GM21447 (cell line): ENCODE measurements at regions not wholly inside any gene's neighbourhood (a gene's known extent, or its start where the extent isn't known, plus 50 kb on each side); places are given as distances from the start of the nearest gene placed in this dataset.
"Not testable (repeated sequence)": the region's sequence is repeated elsewhere in the genome, so short reads cannot be mapped to it uniquely, and the experiment has no call there.

Source experiments
- ATAC-seq: cut with Tn5 transposase; IDR thresholded peaks from one replicate; pipeline ENCODE4 v1.9.1; 2021; ENCODE audit not compliant: unreplicated experiment

- not testable (repeated sequence) for ATAC-seq
Observed at GRCh38 chr21:10426812-10427211, 94.6 kb upstream of the TPTE start.

DNA sequence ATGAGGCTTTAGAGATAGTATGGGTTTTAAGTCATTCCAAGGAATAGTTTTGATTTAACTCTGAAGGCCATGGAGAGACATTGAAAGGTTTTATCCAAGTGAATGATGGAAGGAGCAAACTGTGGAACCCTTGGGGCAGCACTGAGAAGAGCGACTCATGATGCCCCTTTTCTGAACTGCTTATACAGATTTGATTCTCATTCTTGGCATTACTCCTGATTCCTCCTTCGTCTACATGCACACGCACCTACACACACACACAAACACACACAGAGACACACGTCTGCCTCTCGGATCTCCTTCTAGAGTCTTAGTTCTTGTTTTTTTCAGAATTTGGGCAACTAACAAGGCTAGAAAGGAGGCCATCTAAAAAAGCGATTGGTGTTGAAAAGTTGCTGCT lies 94.1 kb upstream of the TPTE start:
- not testable (repeated sequence) for ATAC-seq

DNA sequence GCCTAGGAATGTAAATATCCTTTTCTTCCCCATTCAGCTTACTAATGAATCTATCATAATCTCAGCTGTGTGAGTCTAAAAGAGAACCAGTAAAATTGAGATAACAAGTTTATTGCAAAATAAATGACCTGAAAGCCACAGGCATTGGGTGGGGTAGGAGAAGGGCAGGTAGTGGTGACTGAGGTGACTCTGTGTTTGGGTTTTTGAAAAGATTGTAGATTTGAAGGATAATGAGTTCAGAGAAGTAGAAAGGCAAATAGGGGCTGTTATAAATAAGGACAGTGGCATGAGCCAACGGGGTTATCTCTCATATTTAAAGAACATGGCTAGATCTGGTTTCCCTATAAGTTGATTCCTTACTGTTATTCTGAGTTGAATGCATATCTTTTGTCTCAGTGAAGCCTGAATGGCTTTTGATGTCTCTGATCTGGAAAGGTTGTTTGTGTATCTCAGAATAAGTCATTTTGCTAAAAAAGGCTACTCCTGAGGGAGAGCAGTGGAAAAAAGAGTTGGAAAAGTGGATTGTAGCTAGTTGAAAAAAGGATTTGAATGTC lies 92.3 kb upstream of the TPTE start:
- ATAC-seq, result not testable (repeated sequence)

GRCh38 chr21:10430005-10430404 lies 91.4 kb upstream of the TPTE start:
- no peak for ATAC-seq

GRCh38 chr21:10431995-10432394 lies 89.4 kb upstream of the TPTE start:
- ATAC-seq, result not testable (repeated sequence)

- ATAC-seq, result not testable (repeated sequence)
Observed at GRCh38 chr21:10432456-10432855, 88.9 kb upstream of the TPTE start.

DNA sequence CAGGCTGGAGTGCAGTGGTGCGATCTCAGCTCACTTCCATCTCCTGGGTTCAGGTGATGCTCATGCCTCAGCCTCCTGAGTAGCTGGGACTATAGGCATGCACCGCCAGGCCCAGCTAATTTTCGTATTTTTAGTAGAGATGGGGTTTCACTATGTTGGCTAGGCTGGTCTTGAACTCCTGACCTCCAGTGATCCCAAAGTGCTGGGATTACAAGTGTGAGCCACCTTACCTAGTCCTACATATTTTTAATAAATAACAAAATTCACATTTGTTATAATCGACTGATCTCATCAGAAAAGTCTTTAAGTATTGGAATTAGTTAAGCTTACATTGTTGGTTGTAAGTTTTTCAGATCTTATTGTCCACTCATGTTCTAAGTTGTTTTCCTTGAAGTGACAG lies 83.4 kb upstream of the TPTE start:
- ATAC-seq, result not testable (repeated sequence)

GRCh38 chr21:10440639-10441038 lies 80.7 kb upstream of the TPTE start:
- ATAC-seq, result not testable (repeated sequence)

GRCh38 chr21:10442018-10442417 lies 79.4 kb upstream of the TPTE start:
- not testable (repeated sequence) for ATAC-seq

DNA sequence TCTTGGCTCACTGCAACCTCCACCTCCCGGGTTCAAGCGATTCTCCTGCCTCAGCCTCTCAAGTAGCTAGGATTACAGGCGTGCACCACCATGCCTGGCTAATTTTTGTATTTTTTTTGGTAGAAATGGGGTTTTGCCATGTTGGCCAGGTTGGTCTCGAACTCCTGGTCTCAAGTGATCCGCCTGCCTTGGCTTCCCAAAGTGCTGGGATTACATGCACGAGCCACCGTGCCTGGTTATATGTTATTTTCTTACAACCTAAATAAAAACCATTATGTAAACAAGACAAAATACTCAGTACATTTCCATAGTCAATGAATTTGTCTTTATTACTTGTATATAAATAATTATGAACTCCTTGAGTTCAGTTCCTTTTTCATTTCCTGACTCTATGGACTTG lies 75.7 kb upstream of the TPTE start:
- ATAC-seq, result not testable (repeated sequence)

GRCh38 chr21:10449451-10449850 lies 71.9 kb upstream of the TPTE start:
- ATAC-seq, result not testable (repeated sequence)

DNA sequence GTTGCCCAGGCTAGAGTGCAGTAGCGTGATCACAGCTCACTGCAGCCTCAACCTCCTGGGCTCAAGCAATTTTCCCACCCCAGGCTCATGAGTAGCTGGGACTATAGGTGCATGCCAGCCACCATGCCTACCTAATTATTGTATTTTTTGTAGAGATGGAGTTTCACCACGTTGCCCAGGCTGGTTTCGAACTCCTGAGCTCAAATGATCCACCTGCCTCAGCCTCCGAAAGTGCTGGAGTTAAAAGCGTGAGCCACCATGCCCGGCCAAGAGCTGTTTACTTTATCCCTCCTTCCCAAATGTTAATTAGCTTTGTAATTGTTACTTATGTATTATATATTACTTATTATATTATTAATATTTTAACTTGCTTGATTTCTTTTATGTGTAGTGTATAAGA lies 70.1 kb upstream of the TPTE start:
- ATAC-seq, result not testable (repeated sequence)

GRCh38 chr21:10457765-10458164 lies 63.6 kb upstream of the TPTE start:
- not testable (repeated sequence) for ATAC-seq

GRCh38 chr21:10460957-10461356 lies 60.4 kb upstream of the TPTE start:
- not testable (repeated sequence) for ATAC-seq

DNA sequence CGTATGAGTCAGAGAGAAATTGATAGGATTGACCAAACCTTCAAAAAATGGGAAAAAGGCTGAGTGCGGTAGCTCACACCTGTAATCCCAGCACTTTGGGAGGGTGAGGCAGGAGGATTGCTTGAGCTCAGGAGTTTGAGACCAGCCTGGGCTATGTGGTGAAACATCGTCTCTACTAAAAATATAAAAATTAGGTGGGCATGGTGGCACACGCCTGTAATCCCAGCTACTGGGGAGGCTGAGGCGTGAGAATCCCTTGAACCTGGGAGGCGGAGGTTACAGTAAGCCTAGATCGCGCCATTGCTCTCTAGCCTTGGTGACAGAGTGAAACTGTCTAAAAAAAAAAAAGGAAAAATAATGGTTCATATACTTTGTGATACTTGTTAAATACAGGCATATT lies 59.9 kb upstream of the TPTE start:
- not testable (repeated sequence) for ATAC-seq

GRCh38 chr21:10463156-10463555 lies 58.2 kb upstream of the TPTE start:
- ATAC-seq, result no peak

DNA sequence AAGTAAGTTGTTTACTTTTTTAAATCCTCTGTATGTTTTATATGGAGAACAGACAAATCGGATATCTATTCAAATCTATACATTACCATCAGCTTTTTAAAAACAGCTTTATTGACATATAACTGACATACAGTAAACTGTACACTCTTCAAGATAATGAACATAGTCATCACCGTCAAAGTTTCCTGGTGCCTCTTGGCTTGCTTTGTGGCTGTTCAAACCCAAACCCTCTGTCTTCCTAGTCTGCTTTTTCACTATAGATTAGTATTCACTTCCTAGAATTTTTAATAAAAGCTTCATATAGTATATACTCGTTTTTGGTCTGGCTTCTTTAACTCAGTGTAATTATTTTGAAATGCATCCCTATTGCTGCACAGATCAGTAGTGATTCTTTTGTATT lies 56.4 kb upstream of the TPTE start:
- no peak for ATAC-seq

- not testable (repeated sequence) for ATAC-seq
Observed at GRCh38 chr21:10465524-10466110, 55.8 kb upstream of the TPTE start.

GRCh38 chr21:10466200-10466599 lies 55.2 kb upstream of the TPTE start:
- no peak for ATAC-seq
